ENCODE measurements at regions not wholly inside any gene's neighbourhood (a gene's known extent, or its start where the extent isn't known, plus 50 kb on each side); places are given as distances from the start of the nearest gene placed in this dataset.

DNA sequence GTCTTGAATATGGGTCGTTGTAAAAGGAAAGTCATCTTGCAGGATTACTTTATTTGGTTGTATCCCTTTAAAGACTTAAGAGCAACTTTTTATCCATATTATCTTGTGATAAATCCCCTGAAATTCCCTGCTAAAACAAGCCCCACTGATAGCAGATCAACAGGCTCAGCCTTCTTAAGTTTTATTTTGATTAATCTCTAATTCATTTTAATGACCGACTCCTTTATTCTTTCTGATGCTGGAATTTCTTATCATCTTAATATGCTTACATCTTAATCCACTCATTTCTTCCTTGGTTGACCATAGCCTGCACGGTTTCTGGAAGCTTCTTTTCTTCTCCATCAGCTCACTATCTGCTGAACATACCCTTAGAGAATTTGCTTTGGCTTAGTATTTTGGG is 188.5 kb upstream of the CCDC68 start:
- no peak for TF ChIP-seq CTCF (IDR thresholded peaks at IDR 0.05)
- TF ChIP-seq POLR2A (IDR thresholded peaks at IDR 0.05) = no peak

All from right lobe of liver (tissue), 4 donors.